Kidney (tissue), 13 donors: ENCODE measurements at regions not wholly inside any gene's neighbourhood (a gene's known extent, or its start where the extent isn't known, plus 50 kb on each side); places are given as distances from the start of the nearest gene placed in this dataset.

ENCODE experiments used
- DNase-seq, 5 donors: peaks; one replicate each; pipeline ENCODE4 v3.0.0-alpha.2; 2013 to 2020
- FAIRE-seq: peaks from 2 replicates; lab custom pipeline; 2012; peaks lifted over from hg19 to GRCh38; lab: Jason Lieb, UNC
- H3K27ac ChIP-seq, 2 donors: one replicate each; pipeline ENCODE4 v1.7.0; 2013; ENCODE audit warnings: low read depth in 2 of 2, low read length in 2 of 2, inconsistent platforms in 1 of 2
- H3K27me3 ChIP-seq: one replicate; pipeline ENCODE4 v1.7.1; 2013; ENCODE audit warnings: low read length, inconsistent platforms; ENCODE audit not compliant: control insufficient read depth, insufficient read depth
- H3K36me3 ChIP-seq, 3 donors: one replicate each; pipeline versions ENCODE4 v1.7.0 to v1.7.1; 2013; ENCODE audit warnings: low read length in 3 of 3, control low read depth in 1 of 3, inconsistent platforms in 1 of 3; ENCODE audit not compliant: insufficient read depth in 3 of 3, control insufficient read depth in 2 of 3
- H3K4me1 ChIP-seq, 3 donors: one replicate each; pipeline versions ENCODE4 v1.7.0 to v1.7.1; 2013; ENCODE audit warnings: low read length in 3 of 3, inconsistent platforms in 1 of 3, low read depth in 1 of 3; ENCODE audit not compliant: control insufficient read depth in 2 of 3, insufficient read depth in 2 of 3
- H3K4me3 ChIP-seq, 3 donors: one replicate each; pipeline versions ENCODE4 v1.7.0 to v1.8.1; 2013; ENCODE audit warnings: low read length in 3 of 3, control low read depth in 1 of 3, inconsistent platforms in 1 of 3
- H3K9ac ChIP-seq, 3 donors: one replicate each; pipeline versions ENCODE4 v1.7.0 to v1.7.1; 2013; ENCODE audit warnings: low read length in 3 of 3, control low read depth in 1 of 3, inconsistent platforms in 1 of 3
- H3K9me3 ChIP-seq, 3 donors: one replicate each; pipeline versions ENCODE4 v1.7.0 to v1.7.1; 2013; ENCODE audit warnings: low read length in 3 of 3, control low read depth in 1 of 3, inconsistent platforms in 1 of 3; ENCODE audit not compliant: control insufficient read depth in 2 of 3, insufficient read depth in 1 of 3
- CTCF ChIP-seq: IDR thresholded peaks from 3 replicates; pipeline ENCODE4 v1.5.1; 2012; ENCODE audit warnings: mild to moderate bottlenecking, moderate library complexity, borderline replicate concordance; ENCODE audit not compliant: insufficient read depth; ENCODE audit errors: extremely low read depth
- intact Hi-C: fragments of 100-400 bp; cut with DNase I; formaldehyde crosslinking; loops from one replicate; pipeline ENCODE4 v1.11.1; 2022
- donor health status: control.
- donor health status: control.
- donor health status: control.
- donor health status: control.
- donor health status: control.
- donor health status: DM: yes; HTN: yes; CAD: no.
- donor health status: Normal renal cell carcinoma (clear cell type).

GRCh38 chrY:12303464-12303863 is 397.6 kb upstream of the USP9Y start:
- H3K9me3 ChIP-seq = no peaks in the 10 kb centered on the region
- no peak overlapping the region for H3K4me3 ChIP-seq
- FAIRE-seq (no peak), DNase-seq (no peak)
- H3K4me1 ChIP-seq = no peaks in the 10 kb centered on the region
- no peaks in the 10 kb centered on the region for H3K36me3 ChIP-seq
- no peaks in the 10 kb centered on the region for H3K27me3 ChIP-seq
- no peak overlapping the region for H3K9ac ChIP-seq
- intact Hi-C loops = no loop called here
- no peak for TF ChIP-seq CTCF
- no peak overlapping the region for H3K27ac ChIP-seq

GRCh38 chrY:12305456-12305855 is 395.6 kb upstream of the USP9Y start:
- FAIRE-seq (no peak), DNase-seq (no peak)
- Histone ChIP-seq H3K27ac (no peak overlapping the region), H3K4me3 (no peak overlapping the region), H3K9me3 (no peaks in the 10 kb centered on the region), H3K4me1 (no peaks in the 10 kb centered on the region), H3K9ac (no peak overlapping the region), H3K36me3 (no peaks in the 10 kb centered on the region), H3K27me3 (no peaks in the 10 kb centered on the region)
- intact Hi-C loops = no loop called here
- no peak for TF ChIP-seq CTCF

GRCh38 chrY:12309212-12309611 is 391.8 kb upstream of the USP9Y start:
- H3K36me3 ChIP-seq = no peaks in the 10 kb centered on the region
- FAIRE-seq (no peak), DNase-seq (peak in 1 of 5 donors; percentile 12)
- no peaks in the 10 kb centered on the region for H3K27me3 ChIP-seq
- H3K4me1 ChIP-seq = no peaks in the 10 kb centered on the region
- no peak for TF ChIP-seq CTCF
- H3K9me3 ChIP-seq = no peaks in the 10 kb centered on the region
- H3K27ac ChIP-seq = no peak overlapping the region
- intact Hi-C loops = no loop called here
- H3K9ac ChIP-seq = no peak overlapping the region
- H3K4me3 ChIP-seq = no peak overlapping the region

GRCh38 chrY:12310832-12311231 is 390.2 kb upstream of the USP9Y start:
- no peaks in the 10 kb centered on the region for H3K9me3 ChIP-seq

More at GRCh38 chrY:12310832-12311231, 390.2 kb upstream of the USP9Y start:
- intact Hi-C loops = no loop called here
- TF ChIP-seq CTCF = no peak
- Histone ChIP-seq H3K9ac (no peak overlapping the region), H3K27me3 (no peaks in the 10 kb centered on the region), H3K4me3 (no peak overlapping the region), H3K36me3 (no peaks in the 10 kb centered on the region), H3K27ac (no peak overlapping the region), H3K4me1 (no peaks in the 10 kb centered on the region)
- DNase-seq (no peak), FAIRE-seq (no peak)
